H1 (cell line): ENCODE measurements at regions not wholly inside any gene's neighbourhood (a gene's known extent, or its start where the extent isn't known, plus 50 kb on each side); places are given as distances from the start of the nearest gene placed in this dataset.

ENCODE experiments used
- CTCF ChIA-PET: fragments of 300-600 bp; sonication (Branson Sonifier 250); formaldehyde crosslinking; loops from one replicate; lab custom pipeline; 2021; ENCODE audit not compliant: partially characterized antibody; lab: Charles Lee
- POLR2A ChIA-PET: fragments of 300-600 bp; sonication (Branson Sonifier 250); formaldehyde crosslinking; loops from one replicate; lab custom pipeline; 2021; ENCODE audit warnings: inconsistent platforms; ENCODE audit not compliant: partially characterized antibody; lab: Charles Lee
- DNase-seq, 2 experiments: peaks; one replicate each; pipeline versions ENCODE4 v3.0.0 to v3.0.0-alpha.2; 2010 to 2022; ENCODE audit warnings: low spot score in 2 of 2, low read depth in 1 of 2, mixed read lengths in 1 of 2
- FAIRE-seq: peaks from 2 replicates; lab custom pipeline; 2011; peaks lifted over from hg19 to GRCh38; lab: Jason Lieb, UNC
- H2AFZ ChIP-seq: 2 replicates; pipeline ENCODE4 v1.8.1; 2012; ENCODE audit warnings: low read length, inconsistent platforms
- H2AK5ac ChIP-seq: 2 replicates; pipeline ENCODE4 v1.6.1; 2013; ENCODE audit warnings: low read depth, low read length
- H2BK120ac ChIP-seq: replicated peaks from 2 replicates; pipeline ENCODE3; 2013; ENCODE audit warnings: low read depth, low read length, inconsistent platforms
- H2BK12ac ChIP-seq: 2 replicates; pipeline ENCODE4 v1.6.1; 2013; ENCODE audit warnings: low read depth, low read length
- H2BK15ac ChIP-seq: 2 replicates; pipeline ENCODE4 v1.6.1; 2013; ENCODE audit warnings: low read length
- H2BK20ac ChIP-seq: 2 replicates; pipeline ENCODE4 v1.6.1; 2013; ENCODE audit warnings: low read length
- H2BK5ac ChIP-seq: 2 replicates; pipeline ENCODE4 v1.6.1; 2013; ENCODE audit warnings: low read depth, low read length
- H3K14ac ChIP-seq: 2 replicates; pipeline ENCODE4 v1.6.1; 2013; ENCODE audit warnings: inconsistent platforms; ENCODE audit not compliant: insufficient read length
- H3K18ac ChIP-seq: 2 replicates; pipeline ENCODE4 v1.6.1; 2013; ENCODE audit warnings: low read length; ENCODE audit errors: extremely low read depth
- H3K23ac ChIP-seq: 2 replicates; pipeline ENCODE4 v1.6.1; 2013; ENCODE audit warnings: inconsistent platforms; ENCODE audit not compliant: insufficient read length
- H3K23me2 ChIP-seq: 2 replicates; pipeline ENCODE4 v1.6.1; 2013; ENCODE audit warnings: low read depth, low read length
- H3K27ac ChIP-seq: 2 replicates; pipeline ENCODE4 v1.6.1; 2011; ENCODE audit warnings: low read depth, low read length, inconsistent platforms
- H3K27me3 ChIP-seq, 4 experiments: replicated peaks in 1 of 4; 1 replicate in 1 of 4; 2 replicates in 3 of 4; pipeline versions ENCODE4 v1.6.1 to v1.8.1; 2011 to 2013; ENCODE audit warnings: low read length in 3 of 4, mild to moderate bottlenecking in 3 of 4, inconsistent platforms in 2 of 4, mixed read lengths in 2 of 4, moderate library complexity in 1 of 4; ENCODE audit not compliant: control insufficient read depth in 3 of 4, insufficient read depth in 3 of 4; ENCODE audit errors: extremely low read depth in 1 of 4
- H3K36me3 ChIP-seq, 4 experiments: 2 replicates each; pipeline versions ENCODE4 v1.6.1 to v1.8.1; 2011 to 2013; ENCODE audit warnings: mild to moderate bottlenecking in 4 of 4, low read length in 3 of 4, moderate library complexity in 2 of 4, control low read depth in 1 of 4, inconsistent platforms in 1 of 4; ENCODE audit not compliant: insufficient read depth in 4 of 4, control insufficient read depth in 2 of 4
- H3K4ac ChIP-seq: replicated peaks from 2 replicates; pipeline ENCODE3; 2013; ENCODE audit warnings: low read length, low read depth, mixed read lengths, inconsistent platforms; ENCODE audit not compliant: insufficient read length
- H3K4me1 ChIP-seq, 4 experiments: replicated peaks in 1 of 4; 1 replicate in 1 of 4; 2 replicates in 3 of 4; pipeline versions ENCODE4 v1.6.1 to v1.8.1; 2011 to 2013; ENCODE audit warnings: low read length in 3 of 4, inconsistent platforms in 2 of 4, mixed read lengths in 1 of 4; ENCODE audit not compliant: insufficient read depth in 4 of 4, control insufficient read depth in 3 of 4
- H3K4me2 ChIP-seq, 2 experiments: 2 replicates each; pipeline versions ENCODE4 v1.6.1 to v1.8.1; 2011 to 2013; ENCODE audit warnings: low read depth in 2 of 2, low read length in 2 of 2, control low read depth in 1 of 2, inconsistent platforms in 1 of 2, mild to moderate bottlenecking in 1 of 2; ENCODE audit not compliant: insufficient read depth in 1 of 2
- H3K4me3 ChIP-seq, 4 experiments: fragments of 200-600, 300-600 bp in 1 of 4; sonication (generic), shearing (Covaris generic), sonication (Bioruptor Twin) in 1 of 4; 2 replicates each; pipeline versions ENCODE4 v1.5.1 to v1.8.1; 2011 to 2016; ENCODE audit warnings: low read length in 4 of 4, low read depth in 3 of 4, control low read depth in 2 of 4, inconsistent platforms in 2 of 4, mild to moderate bottlenecking in 2 of 4, mixed read lengths in 1 of 4, moderate library complexity in 1 of 4; ENCODE audit not compliant: insufficient read depth in 2 of 4; ENCODE audit errors: extremely low read depth in 1 of 4
- H3K56ac ChIP-seq: replicated peaks from 2 replicates; pipeline ENCODE3; 2013; ENCODE audit warnings: low read depth, mild to moderate bottlenecking, mixed read lengths, low read length, inconsistent platforms; ENCODE audit not compliant: insufficient read length
- H3K79me1 ChIP-seq: 2 replicates; pipeline ENCODE4 v1.6.1; 2013; ENCODE audit warnings: low read depth, low read length, control low read depth
- H3K79me2 ChIP-seq, 2 experiments: 2 replicates each; pipeline versions ENCODE4 v1.6.1 to v1.8.1; 2012 to 2013; ENCODE audit warnings: low read length in 2 of 2, mild to moderate bottlenecking in 2 of 2, inconsistent platforms in 1 of 2; ENCODE audit not compliant: insufficient read depth in 2 of 2, control insufficient read depth in 1 of 2
- H3K9ac ChIP-seq, 4 experiments: replicated peaks in 1 of 4; 1 replicate in 1 of 4; 2 replicates in 3 of 4; pipeline versions ENCODE4 v1.6.1 to v1.8.1; 2011 to 2013; ENCODE audit warnings: low read depth in 3 of 4, low read length in 3 of 4, control low read depth in 2 of 4, mild to moderate bottlenecking in 2 of 4, moderate library complexity in 2 of 4, inconsistent platforms in 1 of 4; ENCODE audit errors: extremely low read depth in 1 of 4
- H3K9me3 ChIP-seq, 2 experiments: 2 replicates each; pipeline versions ENCODE4 v1.6.1 to v1.8.1; 2012 to 2013; ENCODE audit warnings: mild to moderate bottlenecking in 2 of 2, moderate library complexity in 2 of 2, control low read depth in 1 of 2, inconsistent platforms in 1 of 2, low read depth in 1 of 2, low read length in 1 of 2, mixed read lengths in 1 of 2; ENCODE audit not compliant: insufficient read depth in 2 of 2
- H4K20me1 ChIP-seq, 2 experiments: replicated peaks in 1 of 2; 2 replicates each; pipeline versions ENCODE3 to v1.8.1; 2011 to 2013; ENCODE audit warnings: inconsistent platforms in 2 of 2, low read length in 2 of 2, mild to moderate bottlenecking in 1 of 2; ENCODE audit not compliant: insufficient read depth in 2 of 2, control insufficient read depth in 1 of 2
- H4K5ac ChIP-seq: 2 replicates; pipeline ENCODE4 v1.6.1; 2013; ENCODE audit warnings: low read length, low read depth, mixed read lengths, inconsistent platforms; ENCODE audit not compliant: insufficient read length
- H4K8ac ChIP-seq: 2 replicates; pipeline ENCODE4 v1.8.0; 2013; ENCODE audit warnings: mild to moderate bottlenecking, moderate library complexity, low read length, inconsistent platforms; ENCODE audit not compliant: insufficient read depth; ENCODE audit errors: extremely low read depth
- H4K91ac ChIP-seq: replicated peaks from 2 replicates; pipeline ENCODE3; 2013; ENCODE audit warnings: low read length, mixed read lengths, inconsistent platforms; ENCODE audit not compliant: insufficient read length
- BRCA1 ChIP-seq: IDR thresholded peaks from 2 replicates; pipeline ENCODE4 v1.6.1; 2012; ENCODE audit warnings: low read depth, low read length, improper control_type of control experiment
- EGR1 ChIP-seq: IDR thresholded peaks from 2 replicates; pipeline ENCODE4 v1.6.1; 2011; ENCODE audit warnings: low read depth, low read length, borderline replicate concordance
- EZH2 ChIP-seq: fragments of 200-600 bp; sonication (generic); IDR thresholded peaks from 2 replicates; pipeline ENCODE4 v1.7.1; 2012; ENCODE audit warnings: low read depth, mild to moderate bottlenecking, moderate library complexity, low read length, inconsistent platforms; ENCODE audit not compliant: severe bottlenecking
- FOSL1 ChIP-seq: IDR thresholded peaks from 2 replicates; pipeline ENCODE4 v1.6.1; 2011; ENCODE audit warnings: mild to moderate bottlenecking, low read depth, low read length, moderate library complexity; ENCODE audit not compliant: insufficient read depth
- HDAC2 ChIP-seq, 2 experiments: fragments of 300-600 bp in 1 of 2; sonication (generic) in 1 of 2; IDR thresholded peaks; 2 replicates each; pipeline ENCODE4 v1.6.1; 2011 to 2012; ENCODE audit warnings: low read depth in 2 of 2, low read length in 2 of 2, mild to moderate bottlenecking in 2 of 2, moderate library complexity in 2 of 2, borderline replicate concordance in 1 of 2, inconsistent platforms in 1 of 2
- MAFK ChIP-seq: IDR thresholded peaks from 2 replicates; pipeline ENCODE4 v1.6.1; 2012; ENCODE audit warnings: low read depth, mild to moderate bottlenecking, improper control_type of control experiment, low read length
- NANOG ChIP-seq: IDR thresholded peaks from 2 replicates; pipeline ENCODE4 v1.6.1; 2011; ENCODE audit warnings: low read length, low read depth, mild to moderate bottlenecking, inconsistent platforms; ENCODE audit not compliant: insufficient read depth, poor library complexity, severe bottlenecking
- PHF8 ChIP-seq: fragments of 200-600 bp; sonication (generic); conservative IDR thresholded peaks from 2 replicates; pipeline ENCODE4 v1.7.1; 2012; ENCODE audit warnings: low read depth, mild to moderate bottlenecking, inconsistent platforms, low read length, moderate library complexity
- RAD21 ChIP-seq, 2 experiments: IDR thresholded peaks in 1 of 2; conservative IDR thresholded peaks in 1 of 2; 2 replicates each; pipeline ENCODE4 v1.6.1; 2011; ENCODE audit warnings: low read depth in 2 of 2, low read length in 2 of 2, improper control_type of control experiment in 1 of 2, inconsistent platforms in 1 of 2, mild to moderate bottlenecking in 1 of 2, moderate library complexity in 1 of 2
- TBP ChIP-seq: IDR thresholded peaks from 2 replicates; pipeline ENCODE4 v1.6.1; 2011; ENCODE audit warnings: low read depth, low read length, improper control_type of control experiment
- WGBS, 2 experiments: shearing (Covaris generic) in 1 of 2; methylation state at CpG; one replicate each; pipeline versions ENCODE4 v1.1.6 to v1.1.7; 2013 to 2015; ENCODE audit warnings: low lambda C conversion rate in 2 of 2, mixed read lengths in 2 of 2, inconsistent platforms in 1 of 2, low coverage in 1 of 2, missing lambda C conversion rate in 1 of 2; ENCODE audit not compliant: insufficient replicate concordance in 2 of 2, insufficient coverage in 1 of 2, insufficient read length in 1 of 2; ENCODE audit errors: extremely low coverage in 1 of 2, missing lambda C conversion rate in 1 of 2; 5-methylcytosine and 5-hydroxymethylcytosine counted together
- TF ChIP-seq, protein P1 (sequence below): IDR thresholded peaks from 2 replicates; pipeline ENCODE4 v1.6.1; 2011; ENCODE audit warnings: low read length, improper control_type of control experiment

DNA sequence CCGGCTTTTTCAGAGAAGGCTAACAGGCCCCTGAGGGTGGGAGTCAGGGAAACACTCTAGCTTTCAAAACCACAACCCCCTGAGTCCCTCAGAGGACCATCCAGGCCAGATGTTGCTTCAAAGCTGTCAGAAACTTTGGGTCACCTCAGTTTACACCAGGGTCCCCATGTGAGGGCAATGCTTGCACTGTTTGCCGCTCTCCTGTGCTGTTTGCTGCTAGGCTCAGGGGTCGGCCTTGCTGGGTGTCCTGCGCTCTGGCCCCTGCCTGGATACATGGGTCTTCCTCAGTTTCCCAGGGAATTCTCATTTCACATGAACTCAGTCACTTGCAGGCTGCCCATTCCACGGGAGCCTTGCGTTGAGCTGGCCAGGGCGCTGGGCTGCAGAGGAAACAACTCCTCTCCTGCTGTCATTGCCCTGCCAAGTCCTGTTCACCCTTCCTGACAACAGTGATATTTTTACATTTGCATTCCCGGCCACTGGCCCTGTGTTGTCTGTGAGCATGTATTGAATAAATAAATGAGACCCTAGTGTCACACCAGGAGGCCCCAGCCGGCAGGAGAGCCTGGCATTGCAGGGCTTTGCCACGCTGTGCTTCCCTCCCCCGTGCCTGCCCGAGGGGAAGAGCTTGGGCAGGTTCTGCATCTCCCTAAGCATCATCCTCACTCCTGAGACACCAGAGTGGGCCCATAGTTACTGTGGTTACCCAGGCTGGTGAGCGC, 73.2 kb upstream of the RAB6C start:
- Histone ChIP-seq H2AK5ac (no peak overlapping the region), H3K27ac (no peak overlapping the region), H3K23ac (no peak overlapping the region), H3K27me3 (no peaks in the 10 kb centered on the region), H3K4me2 (no peak overlapping the region), H3K4me1 (peaks cover 0 to 3% (median 2%) of the 10 kb centered on the region in 4 experiments; a peak in 3 of 7 replicates), H3K56ac (no peak overlapping the region), H4K5ac (no peak overlapping the region), H4K8ac (peak overlapping the region; percentile 37; the same call in 1 of the 2 replicates), H2BK12ac (no peak overlapping the region), H3K79me2 (no peaks in the 10 kb centered on the region), H3K4ac (no peak overlapping the region), H3K79me1 (no peaks in the 10 kb centered on the region), H4K91ac (no peak overlapping the region), H3K36me3 (no peaks in the 10 kb centered on the region), H3K14ac (no peak overlapping the region), H4K20me1 (no peaks in the 10 kb centered on the region), H3K18ac (no peak overlapping the region), H3K23me2 (no peaks in the 10 kb centered on the region), H2BK20ac (no peak overlapping the region), H3K9me3 (no peaks in the 10 kb centered on the region), H2BK5ac (no peak overlapping the region), H3K4me3 (no peak overlapping the region), H3K9ac (no peak overlapping the region), H2BK15ac (no peak overlapping the region), H2AFZ (no peak overlapping the region), H2BK120ac (no peak overlapping the region)
- WGBS, 2 experiments, result 85% methylated on average over 12 of the region's 13 CpGs; no CpG with 5 or more reads in 1 of the 2 experiments
- ChIA-PET POLR2A (interaction anchor here (1.1 kb wide), 1 partner anchor 19 kb away, joined by 3 read pairs; no protein-coding TSS in a partner anchor), CTCF (no interaction called here)
- no peak for DNase-seq
- FAIRE-seq, result no peak
- TF ChIP-seq PHF8 (no peak), BRCA1 (no peak), NANOG (no peak), TBP (no peak), FOSL1 (no peak), MAFK (no peak), HDAC2 (IDR thresholded peaks at IDR 0.05; ENCODE audit: borderline replicate concordance in 1 of 2, low read depth in 2 of 2, low read length in 2 of 2) (no peak), EGR1 (no peak), EZH2 (no peak), RAD21 (IDR thresholded peaks at IDR 0.05 in 1 of 2, conservative IDR thresholded peaks at IDR 0.05 in 1 of 2; ENCODE audit: low read depth in 2 of 2, low read length in 2 of 2) (no peak)
- TF ChIP-seq, protein P1, sequence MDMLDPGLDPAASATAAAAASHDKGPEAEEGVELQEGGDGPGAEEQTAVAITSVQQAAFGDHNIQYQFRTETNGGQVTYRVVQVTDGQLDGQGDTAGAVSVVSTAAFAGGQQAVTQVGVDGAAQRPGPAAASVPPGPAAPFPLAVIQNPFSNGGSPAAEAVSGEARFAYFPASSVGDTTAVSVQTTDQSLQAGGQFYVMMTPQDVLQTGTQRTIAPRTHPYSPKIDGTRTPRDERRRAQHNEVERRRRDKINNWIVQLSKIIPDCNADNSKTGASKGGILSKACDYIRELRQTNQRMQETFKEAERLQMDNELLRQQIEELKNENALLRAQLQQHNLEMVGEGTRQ, result no peak
